HG02798 (cell line): ENCODE measurements at regions not wholly inside any gene's neighbourhood (a gene's known extent, or its start where the extent isn't known, plus 50 kb on each side); places are given as distances from the start of the nearest gene placed in this dataset.
A peak's percentile ranks its signal among the peaks of the same experiment; 100 is the strongest.

Experiments
- ATAC-seq: cut with Tn5 transposase; IDR thresholded peaks from one replicate; pipeline ENCODE4 v1.9.1; 2021; ENCODE audit warnings: mild to moderate bottlenecking; ENCODE audit not compliant: unreplicated experiment, poor library complexity

DNA sequence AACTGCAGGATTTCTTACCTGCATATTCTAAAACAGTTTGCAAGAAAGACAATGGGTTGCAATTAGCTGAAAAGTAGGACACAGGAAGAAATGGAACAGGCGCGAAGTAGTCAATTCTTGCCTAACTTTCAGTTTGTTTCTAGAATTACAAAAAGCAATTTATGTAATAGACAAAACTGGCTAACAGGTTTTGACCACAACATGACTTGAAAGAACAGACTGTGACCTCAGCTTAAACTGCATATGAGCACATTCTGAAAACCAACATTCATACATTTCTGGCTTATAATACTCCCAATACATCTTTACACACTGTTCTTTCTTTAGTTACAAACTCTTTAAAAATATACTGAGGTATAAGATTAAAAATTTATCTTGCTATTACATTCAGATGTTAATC, 405.9 kb upstream of the B3GALT2 start:
- ATAC-seq, result no peak

DNA sequence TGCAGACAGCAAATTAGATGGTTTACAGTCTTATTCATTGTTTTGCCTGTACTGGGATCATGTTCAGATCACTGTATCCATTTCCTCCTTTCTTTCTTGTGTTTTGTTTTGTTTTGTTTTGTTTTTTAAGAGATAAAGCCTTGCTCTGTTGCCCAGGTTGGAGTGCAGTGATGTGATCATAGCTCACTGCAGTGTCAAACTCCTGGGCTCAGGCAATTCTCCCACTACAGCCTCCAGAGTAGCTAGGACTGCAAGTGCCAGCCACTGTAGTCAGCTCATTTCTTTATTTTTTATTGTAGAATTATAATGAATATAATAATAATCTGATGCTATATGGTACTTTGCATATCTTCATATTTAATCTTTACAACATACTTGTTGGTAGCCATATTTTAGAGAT, 403.7 kb upstream of the B3GALT2 start:
- ATAC-seq, result no peak

DNA sequence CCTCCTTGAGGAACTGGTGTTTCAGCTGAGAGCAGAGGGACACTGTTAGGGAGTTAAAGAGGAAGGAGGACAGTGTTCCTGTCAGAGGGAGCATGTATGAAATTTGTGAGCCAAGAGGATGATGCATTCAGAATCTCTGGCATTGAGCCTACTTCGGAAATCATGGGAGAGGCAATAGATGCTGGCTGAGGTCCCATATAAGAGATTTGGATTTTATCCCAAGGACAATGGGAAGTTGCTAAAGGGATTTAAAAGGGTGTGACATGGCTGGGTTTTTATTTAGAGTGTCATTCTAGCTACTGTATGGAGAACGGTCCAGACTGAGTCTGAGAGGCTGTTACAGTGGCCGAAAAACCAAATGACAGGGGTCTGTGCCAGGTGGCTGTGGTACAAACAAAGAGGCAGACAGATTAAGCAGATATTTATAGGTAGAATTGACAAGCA, 403.2 kb upstream of the B3GALT2 start:
- ATAC-seq, result no peak

DNA sequence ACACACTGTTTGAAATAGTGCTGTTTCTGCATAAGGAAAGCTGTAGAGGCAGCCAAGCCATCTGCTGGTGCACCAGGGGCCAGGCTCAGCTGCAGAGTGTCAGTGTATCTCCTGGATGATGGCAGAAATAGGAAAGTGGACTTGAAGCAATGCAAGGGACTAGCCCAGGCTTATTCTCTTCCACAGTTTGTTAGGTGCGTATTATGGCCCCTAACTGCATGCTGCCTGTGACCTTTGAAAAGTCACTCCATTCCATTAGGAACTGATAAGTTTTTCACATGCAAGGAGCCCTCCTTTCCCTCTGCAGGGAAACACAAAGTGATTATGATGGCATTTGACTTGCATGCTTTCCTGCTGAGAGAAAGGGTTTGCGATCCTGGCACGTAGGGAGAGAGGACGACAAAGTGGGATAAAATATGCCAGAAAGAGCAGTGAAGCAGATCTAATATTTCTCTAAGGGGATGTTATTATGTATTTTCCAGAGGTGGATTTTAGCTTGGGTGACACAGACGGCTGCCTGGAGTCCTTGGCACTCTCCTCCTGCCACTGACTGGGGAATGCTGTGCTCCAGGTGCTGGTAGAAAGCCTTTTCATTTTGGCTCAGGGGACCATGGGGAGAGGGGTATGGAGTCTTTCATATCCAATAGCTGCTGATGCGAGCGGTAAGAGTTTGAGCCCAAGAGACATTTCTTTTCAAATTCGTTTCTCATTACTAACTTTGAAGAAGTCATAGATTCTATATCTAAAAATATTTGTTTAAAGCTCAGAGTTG, 402.1 kb upstream of the B3GALT2 start:
- no peak for ATAC-seq

DNA sequence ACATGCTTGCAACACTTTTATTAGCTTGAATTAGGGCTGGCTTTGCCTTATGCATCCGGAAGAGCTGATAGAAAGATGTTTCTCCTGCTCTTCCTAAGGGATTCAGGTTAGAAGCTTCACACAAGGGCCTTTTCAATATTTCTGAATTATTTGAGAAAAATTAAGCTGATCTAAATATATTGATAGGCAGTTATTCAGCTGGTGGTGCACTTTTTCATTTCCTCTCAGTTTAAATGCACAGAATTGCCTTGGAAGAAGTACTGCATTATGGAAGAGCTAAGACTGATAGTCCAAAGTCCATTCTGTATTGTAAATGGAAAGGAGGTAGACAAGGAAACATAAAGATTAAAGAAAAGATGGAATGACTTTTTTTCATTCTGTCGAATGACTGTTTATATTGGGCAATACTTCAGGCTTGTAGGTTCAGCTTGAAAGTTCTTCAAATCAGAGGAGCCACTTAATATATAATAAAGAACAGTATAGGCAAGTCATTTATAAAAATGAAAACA, 398.4 kb upstream of the B3GALT2 start:
- ATAC-seq, result no peak

DNA sequence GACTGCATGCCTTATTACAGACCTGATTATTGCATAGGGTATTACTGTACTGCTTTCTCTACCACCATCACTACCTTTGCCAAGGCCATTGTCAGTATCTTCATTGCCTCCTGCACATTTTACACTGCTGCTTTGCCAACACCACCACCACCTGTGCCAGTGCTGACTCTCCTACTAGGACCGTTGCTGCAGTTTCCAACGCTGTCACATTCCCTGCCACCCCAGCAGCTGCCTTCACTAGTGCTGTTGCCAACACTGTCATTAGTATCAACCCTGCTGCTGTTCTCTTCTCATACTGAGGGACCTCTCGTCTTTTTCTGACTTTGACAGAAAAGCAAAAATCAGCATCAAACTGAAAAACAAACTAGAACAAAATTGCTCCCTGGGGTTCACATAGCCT, 394.9 kb upstream of the B3GALT2 start:
- no peak for ATAC-seq

DNA sequence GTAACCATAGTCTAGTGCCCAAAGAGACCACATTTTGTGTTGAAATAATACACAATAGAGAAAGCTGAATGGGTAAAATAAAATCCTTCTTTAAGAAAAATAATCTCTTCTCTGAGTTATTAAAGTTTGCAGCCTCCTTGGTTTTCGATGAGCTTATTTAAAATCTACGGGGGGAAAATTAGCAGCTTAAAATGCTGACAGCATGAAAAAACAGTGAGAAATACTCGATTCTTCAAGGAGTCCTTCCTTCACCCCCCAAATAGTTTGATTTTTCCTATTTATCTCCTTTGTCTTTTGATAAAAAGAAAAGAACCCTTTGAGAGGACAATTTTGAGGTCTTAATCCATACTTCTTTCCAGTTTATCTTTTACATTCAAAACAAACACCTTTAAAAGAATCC, 394.0 kb upstream of the B3GALT2 start:
- no peak for ATAC-seq

DNA sequence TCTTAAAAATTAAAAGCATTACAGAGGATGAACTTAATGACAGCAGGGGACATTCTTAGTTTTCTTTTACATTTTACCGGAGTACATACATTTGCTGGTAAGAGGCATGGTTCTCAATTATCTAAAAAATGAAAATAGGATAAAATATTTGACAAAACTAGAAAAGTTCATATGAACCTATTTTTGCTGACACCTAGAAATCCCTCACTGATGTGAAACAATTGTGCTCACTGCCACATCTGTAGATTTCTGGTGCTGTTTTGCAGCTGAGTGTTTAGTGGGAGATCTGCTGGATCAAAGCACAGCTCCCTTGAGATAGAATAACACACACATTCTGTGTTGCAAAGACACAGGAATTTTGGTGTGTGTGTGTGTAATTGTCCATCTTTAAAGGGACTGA, 392.9 kb upstream of the B3GALT2 start:
- ATAC-seq, result no peak

DNA sequence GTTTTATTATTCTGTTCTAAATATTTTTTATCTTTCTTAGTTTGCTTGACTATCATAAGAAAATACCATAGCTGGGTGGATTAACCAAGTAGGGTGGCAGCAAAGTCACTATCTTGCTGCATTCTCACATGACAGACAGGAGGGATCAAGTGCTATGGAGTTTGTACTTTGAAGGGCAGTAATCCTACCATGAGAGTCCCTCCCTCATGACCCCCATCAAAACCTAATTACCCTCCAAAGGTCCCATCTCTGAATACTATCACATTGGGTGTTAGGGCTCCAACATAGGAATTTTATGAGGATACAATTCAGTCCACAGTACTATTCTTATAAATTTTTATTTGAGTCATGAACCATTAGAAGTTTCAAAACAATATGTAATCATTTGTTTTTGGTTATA, 388.5 kb upstream of the B3GALT2 start:
- no peak for ATAC-seq

DNA sequence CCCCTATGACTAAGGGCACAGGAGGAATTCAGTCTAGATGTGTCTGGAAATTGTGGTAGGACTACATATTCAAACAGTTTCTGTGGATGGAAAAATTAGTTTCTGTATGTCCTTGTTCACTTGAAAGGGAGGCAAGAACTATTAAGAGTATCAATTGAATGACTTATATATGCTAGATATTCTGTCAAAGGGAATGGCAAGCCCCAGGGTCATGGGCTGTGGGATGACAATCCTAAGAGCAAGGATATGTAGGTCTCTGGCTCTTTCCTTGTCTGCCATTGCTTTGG, 383.5 kb upstream of the B3GALT2 start:
- ATAC-seq, result no peak

DNA sequence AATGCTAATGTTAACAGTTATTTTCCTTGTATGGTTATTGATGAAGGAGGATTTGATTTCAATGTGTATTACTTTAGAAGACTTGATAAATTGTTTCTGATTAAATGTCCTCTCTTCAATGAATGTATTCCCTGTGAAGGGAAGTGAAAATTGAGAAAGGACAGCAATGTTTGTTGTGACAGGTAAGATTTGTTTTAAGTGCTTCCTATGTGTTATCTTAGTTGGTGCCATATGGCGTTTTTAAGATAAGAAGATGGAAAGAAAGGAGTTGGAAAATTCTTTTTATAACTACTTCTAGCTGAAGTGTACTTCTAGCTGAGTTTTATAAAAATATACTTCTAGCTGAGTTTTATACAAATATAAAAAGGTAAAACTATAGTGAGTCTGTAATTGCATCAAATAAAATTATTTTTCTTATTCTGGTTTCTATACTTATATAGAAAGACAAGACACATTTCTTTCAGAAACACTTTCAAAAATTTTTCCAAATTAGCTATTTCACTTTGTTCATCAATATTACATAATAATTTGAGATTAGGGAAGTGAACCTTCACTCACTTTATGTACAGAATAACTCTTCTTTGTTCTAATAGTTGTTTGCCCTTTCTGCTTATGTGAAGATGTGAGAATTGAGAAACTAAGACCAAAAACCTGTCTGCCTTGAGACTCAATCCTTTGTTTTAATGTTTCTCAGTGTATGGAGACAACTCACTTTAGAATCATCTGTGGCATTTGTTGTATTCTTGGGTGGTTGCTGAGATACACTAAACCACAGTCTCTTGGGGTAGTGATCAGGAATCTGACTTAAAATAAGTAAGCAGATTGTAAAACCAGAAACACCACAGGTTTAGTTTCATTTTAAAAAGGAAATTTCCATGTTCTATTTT, 382.9 kb upstream of the B3GALT2 start:
- ATAC-seq, result peak; percentile 64

DNA sequence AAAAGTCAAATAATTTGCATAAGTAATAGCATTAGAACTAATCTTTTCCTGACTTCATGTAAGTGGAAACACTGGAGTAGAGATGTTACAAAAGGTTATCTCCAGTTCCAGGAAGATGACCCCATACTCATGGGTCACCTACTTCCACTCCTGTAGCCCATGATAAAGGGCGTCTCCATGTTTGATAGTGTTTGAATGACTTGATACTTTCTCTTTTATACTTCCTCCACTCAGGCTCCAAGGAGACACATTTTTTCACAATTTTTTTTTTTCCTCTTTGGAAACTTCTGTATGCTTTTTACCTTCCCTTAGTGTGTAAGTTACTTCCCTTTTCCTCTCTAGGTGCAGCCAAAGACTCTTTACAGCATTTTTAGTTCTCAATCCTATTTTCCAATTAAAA, 382.1 kb upstream of the B3GALT2 start:
- ATAC-seq, result no peak

DNA sequence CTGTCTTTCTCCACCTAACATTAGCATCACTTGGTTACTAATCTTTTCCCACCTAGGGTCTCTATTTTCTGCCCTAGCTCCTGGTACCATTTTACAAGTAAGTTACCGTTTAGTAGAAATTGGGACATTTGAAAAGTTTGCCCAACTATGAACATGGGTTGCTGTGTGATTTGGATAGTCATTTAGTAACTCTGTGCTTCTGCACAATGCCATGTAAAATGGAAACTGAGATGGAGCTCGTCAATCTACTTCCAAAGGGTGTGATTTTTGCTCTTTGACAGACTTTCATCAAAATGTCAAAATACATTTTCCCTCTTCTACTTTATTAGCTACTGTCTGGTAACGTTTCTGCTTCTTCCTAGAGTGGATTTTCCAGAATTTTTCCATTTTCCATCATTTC, 381.5 kb upstream of the B3GALT2 start:
- ATAC-seq, result no peak

DNA sequence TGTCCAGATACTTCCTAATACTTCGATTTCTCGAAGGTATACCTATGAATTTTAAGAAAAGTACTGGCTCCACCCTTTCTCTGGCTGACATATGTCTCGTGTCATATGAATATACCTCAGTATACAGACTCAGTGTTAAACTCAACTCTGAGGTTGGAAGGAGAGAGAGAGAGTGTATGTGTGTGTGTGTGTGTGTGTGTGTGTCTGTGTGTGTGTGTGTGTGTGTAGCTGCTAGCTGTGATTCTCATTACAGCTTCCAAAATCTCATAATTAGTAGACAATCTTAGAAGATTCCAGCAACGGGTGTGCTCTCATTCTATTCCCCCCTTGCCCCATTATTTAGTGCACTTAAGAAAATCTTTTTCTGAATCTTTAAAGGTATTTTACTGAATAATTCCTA, 380.3 kb upstream of the B3GALT2 start:
- no peak for ATAC-seq

DNA sequence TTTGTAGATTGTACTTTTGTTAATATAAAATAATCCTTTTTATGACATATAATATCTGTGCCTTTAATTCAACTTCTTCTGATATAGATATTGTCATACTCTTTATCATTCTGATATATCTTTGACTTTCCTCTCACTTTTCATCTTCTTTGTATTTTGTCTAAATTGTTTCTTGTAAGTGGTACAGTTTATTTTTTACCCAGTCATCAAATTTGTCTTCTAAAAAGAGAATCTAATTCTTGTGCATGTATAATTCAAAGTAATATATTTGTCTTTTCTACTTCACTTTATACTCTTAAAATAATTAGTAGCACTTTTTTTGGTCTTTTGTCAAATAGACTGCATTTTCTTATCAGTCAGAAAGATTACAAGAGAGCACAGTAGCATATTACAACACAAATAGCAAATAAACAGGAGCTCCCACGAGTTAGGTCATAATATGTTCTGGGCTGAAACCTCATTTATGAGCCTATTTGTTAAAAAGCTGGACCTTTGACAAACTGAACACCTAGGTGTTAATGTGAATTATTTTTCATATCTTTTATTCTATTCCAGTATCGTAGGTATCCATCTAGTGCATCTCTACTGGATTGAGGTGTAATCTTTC, 379.7 kb upstream of the B3GALT2 start:
- no peak for ATAC-seq

DNA sequence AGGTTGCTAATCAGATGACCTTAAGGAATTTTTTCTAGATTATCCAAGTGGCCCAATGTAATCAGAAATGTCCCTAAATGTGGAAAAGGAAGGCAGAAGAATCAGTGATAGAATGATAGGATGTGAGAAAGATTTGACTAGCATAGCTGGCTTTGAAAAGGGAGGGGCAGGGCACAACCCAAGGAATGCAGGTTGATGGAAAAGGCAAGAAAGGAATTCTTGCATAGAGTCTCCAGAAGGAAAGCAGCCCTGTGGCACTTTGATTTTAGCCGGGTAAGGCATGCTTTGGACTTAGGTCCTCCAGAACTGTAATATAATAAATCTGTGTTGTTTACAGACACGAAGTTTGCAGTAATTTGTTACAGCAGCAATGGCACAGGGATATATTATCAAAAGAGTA, 375.7 kb upstream of the B3GALT2 start:
- no peak for ATAC-seq

DNA sequence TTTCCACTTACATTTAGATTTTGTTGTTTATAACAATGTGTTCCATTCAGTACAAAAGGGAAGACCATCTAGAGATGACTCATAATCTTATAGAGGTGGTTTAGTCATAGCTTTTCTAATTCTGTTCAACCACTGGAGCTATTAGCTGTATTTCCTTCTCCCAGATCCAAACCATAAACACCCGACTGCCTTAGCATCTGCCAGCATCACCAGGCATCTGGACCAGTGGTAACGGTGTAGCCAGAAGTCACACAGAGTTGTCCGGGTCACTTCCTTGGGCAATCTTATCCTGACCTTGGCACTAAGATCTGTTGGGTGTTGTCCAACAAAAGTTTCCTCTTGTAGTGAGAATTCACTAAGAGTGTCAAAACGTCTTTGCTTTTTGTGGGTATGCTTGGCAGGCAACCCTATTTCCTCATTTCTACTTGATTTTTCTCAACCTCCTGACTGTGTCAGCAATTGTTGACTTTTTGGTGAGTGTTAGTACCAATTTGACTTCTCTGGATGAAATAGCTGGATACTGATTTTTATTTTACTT, 372.1 kb upstream of the B3GALT2 start:
- ATAC-seq, result no peak

DNA sequence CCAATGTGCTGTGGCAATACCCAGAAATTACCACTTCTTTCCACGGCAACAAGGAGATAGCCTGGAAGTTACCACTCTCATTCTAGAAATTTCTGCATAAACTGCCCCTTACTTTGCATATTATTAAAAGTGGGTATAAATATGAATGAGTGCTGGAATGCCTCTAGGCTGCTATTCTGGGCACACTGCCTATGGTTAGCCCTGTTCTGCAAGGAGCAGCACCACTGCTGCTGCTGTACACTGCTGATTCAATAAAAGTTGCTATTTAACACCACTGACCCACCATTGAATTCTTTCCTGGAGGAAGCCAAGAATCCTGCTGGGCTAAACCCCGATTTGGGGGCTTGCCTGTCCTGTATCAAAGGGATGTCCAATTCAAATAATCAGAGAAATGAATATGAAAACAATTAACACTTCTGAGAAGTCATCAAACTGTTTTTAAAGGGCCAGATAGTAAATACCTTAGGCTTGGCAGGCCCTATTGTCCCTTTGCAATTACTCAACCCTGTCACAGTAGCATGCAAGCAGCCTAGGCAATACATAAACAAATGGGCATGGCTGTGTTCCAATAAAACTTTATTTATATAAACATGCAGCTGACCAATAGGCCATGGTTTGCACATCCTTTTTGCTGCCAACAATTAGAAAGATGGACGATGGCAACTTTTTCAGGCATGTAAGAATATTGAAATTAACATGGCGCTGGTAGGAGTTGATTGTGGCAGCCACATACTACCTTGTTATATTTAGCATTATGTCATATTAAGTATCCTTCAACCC, 369.4 kb upstream of the B3GALT2 start:
- ATAC-seq, result no peak

DNA sequence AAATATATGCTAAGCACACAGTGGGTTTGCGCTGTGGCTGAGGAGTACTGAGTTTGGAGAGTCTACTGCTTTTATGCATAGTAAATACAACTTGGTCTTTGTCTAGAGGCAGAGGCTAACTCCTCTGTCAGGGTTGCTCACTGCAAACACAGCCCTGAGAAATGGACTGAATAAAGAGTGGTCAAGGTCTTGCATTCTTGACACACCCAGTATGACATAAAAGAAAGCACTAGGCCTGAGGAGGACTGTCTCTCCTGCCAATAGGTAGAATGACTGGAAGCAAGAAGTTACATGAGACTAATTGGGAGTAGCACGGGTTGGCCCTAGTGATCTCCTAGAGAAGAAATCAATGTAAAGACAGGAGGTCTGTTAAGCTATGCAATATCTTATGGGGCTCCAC, 367.2 kb upstream of the B3GALT2 start:
- ATAC-seq, result no peak

DNA sequence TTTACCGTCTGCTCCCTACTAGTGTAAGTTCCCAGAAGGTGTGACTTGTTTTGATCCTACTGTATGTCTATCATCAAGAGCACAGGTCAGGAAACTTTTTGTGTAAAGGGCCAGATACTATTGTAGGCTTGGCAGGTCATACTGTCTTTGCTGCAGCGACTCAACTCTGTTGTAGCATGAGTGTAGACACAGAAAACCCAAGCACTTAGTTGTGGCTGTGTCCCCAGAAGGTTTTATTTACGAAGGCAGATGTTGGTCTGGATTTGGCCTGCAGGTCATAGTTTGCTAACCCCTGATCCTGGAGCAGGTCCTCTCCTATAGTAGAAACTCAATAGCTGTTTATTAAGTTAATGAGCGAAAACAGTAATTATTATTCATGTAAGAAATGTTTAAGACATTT, 365.9 kb upstream of the B3GALT2 start:
- no peak for ATAC-seq
